ENCODE measurements at regions not wholly inside any gene's neighbourhood (a gene's known extent, or its start where the extent isn't known, plus 50 kb on each side); places are given as distances from the start of the nearest gene placed in this dataset.

DNA sequence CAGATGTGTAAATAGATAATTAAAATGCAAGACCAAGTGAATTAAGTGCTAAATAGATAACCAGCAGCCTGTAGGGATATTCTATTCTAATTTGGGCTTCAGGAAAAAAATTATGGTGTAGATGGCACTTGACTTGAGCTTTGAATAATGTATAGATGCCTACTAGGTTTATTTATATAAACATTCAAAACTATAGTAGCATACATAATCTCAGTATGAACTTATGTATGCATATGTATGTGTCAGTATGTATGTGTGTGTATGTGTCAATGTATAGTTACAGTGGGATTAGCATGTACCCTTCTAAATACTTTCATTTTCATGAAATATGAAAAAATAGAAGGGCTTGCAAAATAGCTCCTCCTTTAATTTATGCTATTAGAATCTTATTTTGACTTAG lies 207.3 kb upstream of the PPP1R3A start:
- no TSS peak for BruUV-seq (replicated peaks)
- TF ChIP-seq EZH2phosphoT487 (IDR thresholded peaks at IDR 0.05; ENCODE audit: borderline replicate concordance, low read length) (no peak), EZH2 (IDR thresholded peaks at IDR 0.05; ENCODE audit: low read length, unreplicated experiment) (no peak)
- TF ChIP-seq, protein P1, sequence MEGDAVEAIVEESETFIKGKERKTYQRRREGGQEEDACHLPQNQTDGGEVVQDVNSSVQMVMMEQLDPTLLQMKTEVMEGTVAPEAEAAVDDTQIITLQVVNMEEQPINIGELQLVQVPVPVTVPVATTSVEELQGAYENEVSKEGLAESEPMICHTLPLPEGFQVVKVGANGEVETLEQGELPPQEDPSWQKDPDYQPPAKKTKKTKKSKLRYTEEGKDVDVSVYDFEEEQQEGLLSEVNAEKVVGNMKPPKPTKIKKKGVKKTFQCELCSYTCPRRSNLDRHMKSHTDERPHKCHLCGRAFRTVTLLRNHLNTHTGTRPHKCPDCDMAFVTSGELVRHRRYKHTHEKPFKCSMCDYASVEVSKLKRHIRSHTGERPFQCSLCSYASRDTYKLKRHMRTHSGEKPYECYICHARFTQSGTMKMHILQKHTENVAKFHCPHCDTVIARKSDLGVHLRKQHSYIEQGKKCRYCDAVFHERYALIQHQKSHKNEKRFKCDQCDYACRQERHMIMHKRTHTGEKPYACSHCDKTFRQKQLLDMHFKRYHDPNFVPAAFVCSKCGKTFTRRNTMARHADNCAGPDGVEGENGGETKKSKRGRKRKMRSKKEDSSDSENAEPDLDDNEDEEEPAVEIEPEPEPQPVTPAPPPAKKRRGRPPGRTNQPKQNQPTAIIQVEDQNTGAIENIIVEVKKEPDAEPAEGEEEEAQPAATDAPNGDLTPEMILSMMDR (conservative IDR thresholded peaks at IDR 0.05; ENCODE audit: low read depth, low read length), result no peak

DNA sequence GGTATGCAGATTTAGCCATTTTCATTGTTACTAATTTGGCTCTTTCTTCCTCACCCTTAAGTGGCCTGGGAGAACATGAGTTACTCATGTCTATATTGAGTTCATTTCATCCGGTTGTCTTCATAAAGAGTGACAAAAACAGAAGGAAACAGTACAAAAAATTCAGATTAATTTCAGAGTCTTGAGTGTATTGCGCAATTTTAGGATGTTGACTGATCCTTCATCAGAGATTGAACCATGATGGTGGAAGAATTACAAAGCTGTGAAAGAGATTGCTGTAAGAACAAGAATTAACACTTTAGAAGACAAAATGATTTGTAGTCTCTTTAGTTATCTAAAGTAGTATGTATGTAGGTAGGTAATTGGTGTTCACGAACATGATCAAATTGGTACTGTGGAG lies 194.0 kb upstream of the PPP1R3A start:
- Histone ChIP-seq H3K27me3 (ENCODE audit: low read length) (no peaks in the 10 kb centered on the region), H3K4me3 (ENCODE audit: low read length) (no peak overlapping the region), H3F3A (ENCODE audit: low read length, unreplicated experiment) (no peaks in the 10 kb centered on the region), H3K36me3 (ENCODE audit: low read depth, low read length) (no peaks in the 10 kb centered on the region), H3K79me2 (ENCODE audit: low read length) (no peaks in the 10 kb centered on the region), H2AFZ (ENCODE audit: low read length) (no peak overlapping the region), H3K4me2 (ENCODE audit: low read length) (no peak overlapping the region), H3K9me2 (replicated peaks; ENCODE audit: low read length) (no peaks in the 10 kb centered on the region), H3K4me1 (ENCODE audit: insufficient read depth, low read length) (no peaks in the 10 kb centered on the region), H3K27ac (ENCODE audit: low read length) (no peak overlapping the region), H3K9ac (ENCODE audit: low read length) (no peak overlapping the region), H4K20me1 (ENCODE audit: low read length) (no peaks in the 10 kb centered on the region), H3K9me3 (ENCODE audit: low read length) (no peaks in the 10 kb centered on the region)
- intact Hi-C loops (cut with micrococcal nuclease), result no loop called here
- BruUV-seq (replicated peaks), result no TSS peak
- ATAC-seq (no peak), DNase-seq (no peak)
- CTCF ChIA-PET, result no interaction called here
- TF ChIP-seq EZH2 (IDR thresholded peaks at IDR 0.05; ENCODE audit: low read length, unreplicated experiment) (no peak), EZH2phosphoT487 (IDR thresholded peaks at IDR 0.05; ENCODE audit: borderline replicate concordance, low read length) (no peak)
- POLR2A ChIA-PET (ENCODE audit: unreplicated experiment), result interaction anchor here (0.5 kb wide), 1 partner anchor 1740 kb away, joined by 4 read pairs; no protein-coding TSS in a partner anchor

More for the DNA sequence above, 207.3 kb upstream of the PPP1R3A start:
- intact Hi-C loops (cut with micrococcal nuclease), result no loop called here
- H3K4me1 ChIP-seq (ENCODE audit: insufficient read depth, low read length), result no peaks in the 10 kb centered on the region
- H3K79me2 ChIP-seq (ENCODE audit: low read length), result no peaks in the 10 kb centered on the region
- H2AFZ ChIP-seq (ENCODE audit: low read length), result no peak overlapping the region
- DNase-seq (no peak), ATAC-seq (no peak)
- no peaks in the 10 kb centered on the region for H3K9me3 ChIP-seq (ENCODE audit: low read length)
- H3K27ac ChIP-seq (ENCODE audit: low read length), result no peak overlapping the region
- no peak overlapping the region for H3K9ac ChIP-seq (ENCODE audit: low read length)
- no peaks in the 10 kb centered on the region for H3F3A ChIP-seq (ENCODE audit: low read length, unreplicated experiment)
- POLR2A ChIA-PET (ENCODE audit: unreplicated experiment), result no interaction called here
- H4K20me1 ChIP-seq (ENCODE audit: low read length), result no peaks in the 10 kb centered on the region
- H3K4me2 ChIP-seq (ENCODE audit: low read length), result no peak overlapping the region
- no peaks in the 10 kb centered on the region for H3K9me2 ChIP-seq (replicated peaks; ENCODE audit: low read length)
- no peak overlapping the region for H3K4me3 ChIP-seq (ENCODE audit: low read length)
- H3K27me3 ChIP-seq (ENCODE audit: low read length), result peaks cover 2% of the 10 kb centered on the region
- H3K36me3 ChIP-seq (ENCODE audit: low read depth, low read length), result no peaks in the 10 kb centered on the region
- CTCF ChIA-PET, result no interaction called here

DNA sequence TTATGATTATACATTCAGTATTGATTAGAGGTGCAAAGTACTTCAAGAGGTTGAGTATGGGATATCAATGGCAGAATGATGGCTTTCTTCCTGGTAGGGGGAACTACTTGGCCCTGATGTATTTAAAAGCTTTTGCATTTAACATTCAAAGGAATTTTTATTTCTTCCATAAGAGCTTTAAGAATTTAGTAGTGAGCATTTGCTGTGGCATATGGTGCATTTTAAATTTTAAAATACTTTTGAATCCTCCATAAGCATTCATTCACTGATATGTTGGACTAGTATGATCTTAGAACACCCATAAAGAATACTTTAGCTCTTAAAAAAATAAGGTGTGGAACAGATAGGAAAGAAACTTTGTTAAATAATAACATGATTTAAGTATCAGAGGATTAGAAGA lies 191.9 kb upstream of the PPP1R3A start:
- H3F3A ChIP-seq (ENCODE audit: low read length, unreplicated experiment), result no peaks in the 10 kb centered on the region
- CTCF ChIA-PET, result no interaction called here
- ATAC-seq, result no peak
- no peaks in the 10 kb centered on the region for H3K9me2 ChIP-seq (replicated peaks; ENCODE audit: low read length)
- H3K27me3 ChIP-seq (ENCODE audit: low read length), result peaks cover 2% of the 10 kb centered on the region; the same call in 1 of the 2 replicates
- H3K4me2 ChIP-seq (ENCODE audit: low read length), result no peak overlapping the region
- no peak overlapping the region for H3K27ac ChIP-seq (ENCODE audit: low read length)
- no peak overlapping the region for H3K9ac ChIP-seq (ENCODE audit: low read length)
- H4K20me1 ChIP-seq (ENCODE audit: low read length), result no peaks in the 10 kb centered on the region
- H3K4me1 ChIP-seq (ENCODE audit: insufficient read depth, low read length), result no peaks in the 10 kb centered on the region
- no peaks in the 10 kb centered on the region for H3K79me2 ChIP-seq (ENCODE audit: low read length)
- POLR2A ChIA-PET (ENCODE audit: unreplicated experiment), result no interaction called here
- no peak for DNase-seq
- H3K4me3 ChIP-seq (ENCODE audit: low read length), result no peak overlapping the region
- TF ChIP-seq, protein P1 (conservative IDR thresholded peaks at IDR 0.05; ENCODE audit: low read depth, low read length), result no peak
- no peak for TF ChIP-seq EZH2 (IDR thresholded peaks at IDR 0.05; ENCODE audit: low read length, unreplicated experiment)
- no peak for TF ChIP-seq EZH2phosphoT487 (IDR thresholded peaks at IDR 0.05; ENCODE audit: borderline replicate concordance, low read length)
- intact Hi-C loops (cut with micrococcal nuclease), result no loop called here
- H3K9me3 ChIP-seq (ENCODE audit: low read length), result no peaks in the 10 kb centered on the region
- no peak overlapping the region for H2AFZ ChIP-seq (ENCODE audit: low read length)
- H3K36me3 ChIP-seq (ENCODE audit: low read depth, low read length), result no peaks in the 10 kb centered on the region
- no TSS peak for BruUV-seq (replicated peaks)
